SH-SY5Y (cell line): ENCODE measurements at regions not wholly inside any gene's neighbourhood (a gene's known extent, or its start where the extent isn't known, plus 50 kb on each side); places are given as distances from the start of the nearest gene placed in this dataset.

ENCODE experiments used
- GATA2 ChIP-seq: IDR thresholded peaks from 2 replicates; pipeline ENCODE4 v1.6.1; 2011; ENCODE audit warnings: mild to moderate bottlenecking, low read depth, low read length
- GATA3 ChIP-seq: IDR thresholded peaks from 2 replicates; pipeline ENCODE4 v1.6.1; 2011; ENCODE audit warnings: low read depth, mild to moderate bottlenecking, low read length, moderate library complexity

DNA sequence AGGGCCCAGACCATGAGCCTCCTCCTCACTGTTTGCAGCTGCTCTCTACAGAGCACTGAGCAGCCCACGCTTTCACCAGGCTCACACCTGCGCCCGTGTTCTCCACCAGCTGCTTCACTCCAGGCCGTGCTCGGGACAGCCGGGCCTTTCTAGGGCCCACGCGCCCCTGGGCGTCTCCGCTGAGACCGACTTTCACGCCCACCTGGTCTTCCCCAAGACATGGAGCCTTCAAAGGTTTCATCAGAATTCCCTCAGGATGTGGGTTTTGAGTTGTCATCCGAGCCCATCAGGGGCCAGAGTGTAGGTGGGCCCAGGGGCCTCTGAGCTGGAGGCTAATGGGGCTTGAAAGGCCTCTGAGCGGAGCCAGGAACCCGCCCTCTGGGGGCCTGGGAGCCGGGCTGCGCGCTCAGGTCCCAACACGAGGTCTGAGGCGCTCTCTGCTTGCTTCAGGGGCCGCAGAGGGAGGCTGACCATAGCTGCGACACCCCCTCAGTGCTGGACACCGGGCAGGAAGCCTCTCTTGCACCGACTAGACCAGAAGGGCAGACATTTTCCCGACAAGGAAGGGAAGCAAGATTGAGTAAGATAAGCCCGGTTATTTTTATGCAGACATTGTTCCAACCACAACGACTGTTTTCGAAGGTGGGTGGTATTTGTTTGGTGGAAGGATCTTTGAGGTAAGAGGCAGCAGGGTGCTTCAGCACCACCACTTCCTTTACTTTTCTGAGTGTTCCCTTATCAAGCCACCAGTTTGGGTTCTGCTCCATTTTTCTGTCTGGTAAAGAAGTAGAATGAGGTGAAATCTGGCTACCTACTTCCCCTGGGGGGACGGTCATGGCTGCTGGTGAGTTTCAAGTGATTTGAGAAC lies 125.0 kb upstream of the FUT8 start:
- TF ChIP-seq GATA3 (no peak), GATA2 (no peak)

DNA sequence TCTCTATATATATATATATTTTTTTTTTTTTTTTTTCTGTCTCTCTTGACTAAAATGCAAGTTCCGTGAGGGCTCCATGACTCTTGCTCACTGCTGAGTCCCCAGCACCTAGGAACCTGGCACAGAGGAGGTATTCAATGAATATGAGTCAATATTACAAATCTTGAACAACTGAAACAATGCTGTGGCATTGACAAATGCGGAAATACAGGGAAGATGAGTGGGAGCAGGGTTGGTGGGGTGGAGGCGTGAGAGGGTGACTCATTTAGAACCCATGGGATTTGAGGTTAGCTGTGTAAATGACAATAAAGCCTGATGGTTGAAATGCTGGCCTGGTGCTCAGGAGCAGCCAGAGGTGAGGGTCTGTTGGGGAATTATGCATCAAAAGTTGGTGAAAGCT lies 121.7 kb upstream of the FUT8 start:
- no peak for TF ChIP-seq GATA2
- no peak for TF ChIP-seq GATA3

GRCh38 chr14:65291531-65291930 lies 121.0 kb upstream of the FUT8 start:
- no peak for TF ChIP-seq GATA3
- TF ChIP-seq GATA2, result no peak

- no peak for TF ChIP-seq GATA3
- TF ChIP-seq GATA2, result no peak
Measured at GRCh38 chr14:65294816-65295215, 117.7 kb upstream of the FUT8 start.

GRCh38 chr14:65296402-65296801 lies 116.1 kb upstream of the FUT8 start:
- TF ChIP-seq GATA2 (no peak), GATA3 (no peak)

DNA sequence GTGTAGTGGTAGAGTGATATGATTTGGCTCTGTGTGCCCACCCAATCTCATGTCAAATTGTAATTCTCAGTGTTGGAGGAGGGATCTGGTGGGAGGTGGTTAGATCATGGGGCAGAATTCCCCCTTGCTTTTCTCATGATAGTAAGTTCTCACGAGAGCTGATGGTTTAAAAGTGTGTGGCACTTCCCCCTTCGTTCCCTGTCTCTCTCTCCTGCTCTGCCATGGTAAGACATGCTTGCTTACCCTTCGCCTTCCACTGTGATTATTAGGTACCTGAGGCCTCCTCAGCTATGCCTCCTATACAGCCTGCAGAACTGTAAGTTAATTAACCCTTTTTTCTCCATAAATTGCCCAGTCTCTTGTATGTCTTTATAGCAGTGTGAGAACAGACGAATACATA lies 115.7 kb upstream of the FUT8 start:
- TF ChIP-seq GATA3 (no peak), GATA2 (no peak)

GRCh38 chr14:65297744-65298143 lies 114.8 kb upstream of the FUT8 start:
- no peak for TF ChIP-seq GATA3
- TF ChIP-seq GATA2, result no peak

DNA sequence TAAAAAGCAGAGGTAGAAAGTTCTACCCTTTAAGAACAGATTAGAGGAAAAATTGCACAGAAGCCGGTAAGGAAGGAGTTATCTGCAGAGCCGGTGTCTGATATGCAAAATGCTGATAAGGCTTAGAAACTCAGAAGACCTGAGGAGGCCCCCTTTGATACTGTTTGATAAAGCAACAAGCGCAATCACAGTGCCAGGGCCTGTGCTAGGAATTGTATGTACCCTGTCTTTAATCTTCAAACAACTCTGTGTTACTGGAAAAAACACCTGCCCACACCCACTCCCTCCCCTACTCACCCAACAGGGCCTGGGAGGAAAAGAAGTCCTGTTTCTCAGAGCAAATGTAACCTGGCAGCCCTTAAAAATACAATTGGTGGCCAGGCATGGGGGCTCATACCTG lies 112.7 kb upstream of the FUT8 start:
- no peak for TF ChIP-seq GATA2
- no peak for TF ChIP-seq GATA3

- TF ChIP-seq GATA3 (no peak), GATA2 (no peak)
Measured at GRCh38 chr14:65301862-65302539, 110.5 kb upstream of the FUT8 start.

DNA sequence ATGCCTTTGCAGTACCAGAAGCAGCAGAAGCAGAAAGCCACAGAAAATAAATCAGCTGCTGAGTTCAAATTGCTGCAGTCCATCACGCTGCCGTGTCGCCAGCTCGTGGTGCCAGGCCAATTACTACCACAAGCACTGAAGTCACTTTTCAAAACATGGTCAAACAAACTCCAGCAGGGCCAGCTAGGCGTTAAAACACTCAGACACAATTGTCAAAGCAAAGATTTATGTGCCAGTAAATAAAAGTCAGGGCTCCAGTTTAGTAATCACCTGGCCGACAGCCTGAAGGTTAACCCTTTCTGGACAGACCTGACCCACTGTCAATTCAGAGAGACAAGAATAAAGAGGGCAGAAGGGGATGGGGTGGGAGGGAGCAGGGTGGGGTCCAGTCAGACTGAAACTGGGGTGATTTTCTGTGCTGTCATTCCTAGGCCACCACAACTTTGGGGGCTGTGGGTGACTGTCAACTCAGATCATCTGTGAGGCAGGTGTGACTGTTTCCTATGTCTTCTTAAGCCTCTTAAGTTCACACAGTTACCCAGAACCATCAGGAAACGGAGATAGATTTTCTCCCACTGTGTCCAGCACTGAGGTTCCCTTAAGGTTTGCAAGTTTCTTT lies 109.8 kb upstream of the FUT8 start:
- no peak for TF ChIP-seq GATA2
- TF ChIP-seq GATA3, result no peak

- TF ChIP-seq GATA3 (no peak), GATA2 (no peak)
Measured at GRCh38 chr14:65303190-65303898, 109.2 kb upstream of the FUT8 start.

DNA sequence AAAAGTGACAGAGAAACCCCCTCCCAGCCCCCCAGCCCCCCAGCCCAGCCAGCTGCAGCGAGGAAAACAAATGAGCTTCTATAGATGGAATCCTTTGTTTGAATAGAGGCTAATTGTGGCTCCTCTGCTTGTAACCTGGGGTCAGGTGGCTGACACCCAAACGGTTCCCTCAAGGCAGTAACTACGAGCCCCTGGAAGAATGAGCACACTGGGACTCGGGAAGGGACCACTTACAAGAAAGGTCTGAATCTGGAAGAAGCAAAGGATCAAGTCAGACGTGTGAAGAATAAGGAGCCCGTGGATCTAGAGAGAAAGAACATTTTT lies 108.7 kb upstream of the FUT8 start:
- no peak for TF ChIP-seq GATA3
- no peak for TF ChIP-seq GATA2

DNA sequence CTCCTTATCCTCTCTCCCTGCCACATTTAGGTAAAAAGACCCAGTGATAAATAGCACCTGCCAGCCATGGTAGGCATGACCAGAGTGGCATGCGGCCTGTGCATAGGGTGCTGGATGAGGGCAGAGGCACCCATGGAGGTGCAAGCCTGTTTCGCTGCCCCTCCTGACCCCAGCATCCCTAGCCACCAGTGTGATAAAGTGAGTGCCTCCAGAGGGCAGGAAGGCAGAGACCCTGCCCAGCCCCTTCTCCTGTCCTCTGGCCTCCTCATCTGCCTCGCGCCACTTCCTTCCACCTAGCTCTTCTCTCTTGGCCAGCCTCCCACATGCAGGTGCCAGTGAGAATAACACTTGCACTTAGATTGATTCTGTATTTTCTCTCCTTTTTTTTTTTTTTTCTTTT lies 108.3 kb upstream of the FUT8 start:
- TF ChIP-seq GATA3 (no peak), GATA2 (no peak)

DNA sequence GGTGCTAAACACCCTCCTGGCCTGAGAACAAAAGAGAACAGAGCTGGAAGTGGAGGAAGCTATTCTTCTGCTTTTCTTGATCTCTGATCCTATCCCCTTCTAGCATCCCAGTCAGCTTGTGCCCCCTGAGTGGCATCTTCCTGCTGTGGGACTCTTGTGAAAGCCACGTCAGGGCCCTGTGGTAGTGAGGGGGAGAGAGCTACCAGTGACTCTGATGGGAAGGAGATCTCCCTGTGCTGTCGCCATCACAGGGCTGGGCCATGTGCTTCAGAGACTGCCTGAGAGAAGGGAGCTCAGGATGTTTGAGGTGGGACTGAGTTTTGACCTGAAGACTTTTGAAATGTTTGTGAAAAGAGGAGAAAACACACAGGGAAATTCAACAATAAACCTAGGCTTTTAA lies 107.6 kb upstream of the FUT8 start:
- TF ChIP-seq GATA3 (no peak), GATA2 (no peak)
